Posterior cingulate gyrus (tissue), 11 donors: ENCODE measurements at regions not wholly inside any gene's neighbourhood (a gene's known extent, or its start where the extent isn't known, plus 50 kb on each side); places are given as distances from the start of the nearest gene placed in this dataset.

ENCODE experiments used
- DNase-seq, 10 donors: peaks; one replicate each; pipeline versions ENCODE4 v3.0.0 to v3.0.0-alpha.2; 2020 to 2021; ENCODE audit warnings: mixed read lengths in 3 of 10
- intact Hi-C: fragments of 100-400 bp; cut with DNase I; formaldehyde crosslinking; loops from one replicate; pipeline ENCODE4 v1.15.1; 2023

DNA sequence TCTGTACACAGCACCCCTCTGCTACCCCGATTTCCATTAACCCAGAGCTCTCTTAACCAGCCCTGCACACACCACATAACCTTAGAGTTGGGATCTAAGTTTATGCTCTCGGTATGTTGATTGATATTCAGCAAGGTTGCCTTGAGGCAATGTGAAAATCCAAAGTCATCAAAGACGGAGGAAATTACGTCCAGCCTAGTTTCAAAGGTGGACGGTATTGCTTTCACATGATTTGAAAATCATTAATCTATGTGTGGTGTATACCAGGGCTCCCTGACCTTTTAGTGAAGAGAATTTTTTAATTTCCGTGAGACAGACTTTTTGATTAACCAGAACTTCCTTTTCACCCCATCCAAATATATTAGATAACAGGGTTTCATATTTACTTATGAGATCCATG, 272.5 kb upstream of the LCORL start:
- intact Hi-C loops: no loop called here
- DNase-seq: no peak

DNA sequence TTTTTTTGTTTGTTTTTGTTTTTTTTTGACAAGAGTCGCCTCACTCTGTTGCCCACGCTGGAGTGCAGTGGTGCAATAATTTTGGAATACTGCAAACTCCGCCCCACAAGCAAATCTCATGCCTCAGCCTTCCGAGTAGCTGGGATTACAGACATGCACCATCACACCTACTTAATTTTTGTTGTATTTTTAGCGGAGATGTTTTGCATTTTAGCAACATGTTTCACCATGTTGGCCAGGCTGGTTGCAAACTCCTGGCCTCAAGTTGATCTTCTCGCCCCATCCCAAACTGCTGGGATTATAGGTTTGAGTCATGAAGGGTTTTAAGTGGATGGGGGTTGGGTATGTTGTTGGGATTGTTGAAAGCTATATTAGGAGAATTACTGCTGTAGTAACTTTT, 270.9 kb upstream of the LCORL start:
- intact Hi-C loops: no loop called here
- DNase-seq: no peak

- DNase-seq: no peak
Observed at GRCh38 chr4:18291981-18292380, 270.4 kb upstream of the LCORL start.

DNA sequence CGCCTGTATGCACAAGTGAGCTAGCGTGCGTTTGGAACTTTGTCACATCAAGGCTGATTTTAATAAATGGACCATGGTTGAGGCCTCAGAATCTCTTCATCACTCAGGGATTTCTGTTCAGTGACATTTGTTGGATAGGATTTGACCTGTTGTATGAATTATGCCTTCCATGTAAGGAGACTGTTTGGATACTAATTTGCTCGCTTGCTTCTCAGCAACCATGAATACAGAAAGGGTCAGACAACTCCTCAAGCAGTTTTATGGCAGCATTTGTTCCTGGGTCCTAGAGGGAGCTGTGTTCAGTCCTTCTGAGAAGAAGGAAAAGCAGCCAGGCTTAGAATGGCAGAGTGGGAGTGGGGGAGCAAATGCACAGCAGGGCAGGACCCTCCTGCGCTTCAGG, 269.7 kb upstream of the LCORL start:
- intact Hi-C loops: no loop called here
- DNase-seq: no peak

More at GRCh38 chr4:18291981-18292380, 270.4 kb upstream of the LCORL start:
- intact Hi-C loops: no loop called here

- no peak for DNase-seq
- intact Hi-C loops: no loop called here
Observed at GRCh38 chr4:18285357-18285756, 263.8 kb upstream of the LCORL start.

DNA sequence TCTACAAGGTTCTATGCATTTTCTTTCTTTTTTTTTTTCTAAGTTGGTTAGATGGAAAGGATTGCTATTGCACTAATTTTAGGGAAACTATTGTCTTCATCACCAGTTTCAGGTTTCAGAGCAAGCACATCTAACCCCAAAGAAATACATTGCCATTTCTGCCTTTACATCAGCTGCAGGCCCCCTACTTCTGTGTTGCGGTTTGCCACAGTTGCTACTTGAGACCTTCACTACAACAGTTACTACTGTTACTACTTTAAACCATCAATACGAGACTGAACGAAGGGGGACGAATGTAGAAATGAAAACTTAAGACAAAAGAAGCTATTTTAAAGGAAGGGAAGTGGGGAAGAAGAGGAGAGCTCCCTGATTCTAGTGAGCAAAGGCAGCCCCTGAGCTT, 256.7 kb upstream of the LCORL start:
- no peak for DNase-seq
- intact Hi-C loops: no loop called here

DNA sequence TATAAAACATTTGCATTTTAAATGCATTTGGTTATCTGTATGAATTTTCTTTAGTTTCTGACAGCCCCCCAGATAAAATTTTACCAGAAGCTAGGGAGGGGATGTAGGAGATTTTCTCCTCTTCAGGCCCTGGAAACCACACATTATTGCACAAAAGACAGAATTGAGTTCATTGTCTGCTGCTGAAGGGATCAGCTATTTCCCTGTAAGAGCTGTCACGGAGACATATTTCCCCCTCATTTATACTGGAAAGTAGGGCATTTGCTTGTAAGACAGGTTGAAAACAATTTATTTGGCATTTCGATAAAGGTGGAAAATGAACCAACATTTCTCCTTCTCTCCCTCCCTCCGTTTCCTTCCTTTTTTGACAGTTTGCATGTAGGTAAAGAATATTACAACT, 241.3 kb upstream of the LCORL start:
- intact Hi-C loops: no loop called here
- DNase-seq: no peak

- DNase-seq: no peak
- intact Hi-C loops: no loop called here
Observed at GRCh38 chr4:18252052-18252451, 230.5 kb upstream of the LCORL start.

DNA sequence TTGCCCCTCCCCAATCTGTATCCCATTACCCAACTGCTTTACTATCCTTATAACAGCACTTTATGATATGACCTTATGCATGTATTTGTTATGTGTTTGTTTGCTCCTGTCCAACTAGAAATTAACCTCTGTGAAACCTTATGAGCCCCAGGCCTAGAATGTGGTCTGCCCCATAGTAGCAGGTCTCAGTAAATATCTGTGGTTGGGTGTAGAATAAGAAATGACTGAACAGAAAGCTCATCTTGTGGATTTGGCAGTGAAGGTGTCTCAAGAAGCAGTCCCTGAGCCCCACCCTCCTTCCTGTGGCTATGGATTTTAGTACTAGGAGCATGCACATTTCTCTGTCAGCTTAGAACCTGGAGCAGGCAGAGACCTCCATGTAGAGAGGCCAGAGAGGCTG, 229.0 kb upstream of the LCORL start:
- intact Hi-C loops: no loop called here
- no peak for DNase-seq

- intact Hi-C loops: no loop called here
- DNase-seq: no peak
Observed at GRCh38 chr4:18248611-18249010, 227.1 kb upstream of the LCORL start.

- intact Hi-C loops: no loop called here
- DNase-seq: no peak
Observed at GRCh38 chr4:18247189-18247588, 225.6 kb upstream of the LCORL start.

DNA sequence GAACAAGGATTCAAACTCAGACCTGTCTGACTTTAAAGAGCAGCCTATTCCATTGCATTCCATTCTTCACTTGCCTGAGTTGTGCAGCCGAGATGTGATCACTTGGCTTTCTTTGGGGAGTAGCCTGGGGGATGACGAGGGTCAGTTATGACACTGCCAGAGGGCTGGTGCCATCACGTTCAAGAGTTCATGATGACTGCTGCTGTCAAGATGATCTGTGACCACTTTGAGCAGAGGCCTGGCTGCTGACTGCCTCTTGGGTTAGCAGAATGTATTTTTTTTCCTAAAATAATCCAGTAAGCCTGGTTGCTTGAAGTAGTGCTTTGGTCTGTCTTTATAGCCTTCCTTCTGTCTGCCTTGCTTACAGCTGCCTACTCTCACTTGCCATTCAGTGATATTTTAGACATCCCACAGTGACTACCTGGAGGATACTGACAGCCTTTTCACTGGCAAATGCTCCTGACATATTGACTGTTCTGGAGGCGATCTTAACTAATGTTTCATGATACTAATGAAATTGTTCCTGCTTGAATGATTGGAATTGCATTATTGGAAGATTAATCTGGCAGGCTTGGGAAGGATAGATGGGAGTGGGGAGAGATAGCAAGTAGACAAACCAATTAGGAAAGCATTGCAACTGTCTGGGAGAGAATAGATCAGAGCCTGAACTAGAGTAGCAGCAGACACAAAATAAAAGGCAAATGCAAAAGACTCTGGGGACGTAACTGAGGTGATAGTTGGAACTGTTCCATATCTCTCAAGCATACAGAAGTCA, 221.6 kb upstream of the LCORL start:
- DNase-seq: no peak

DNA sequence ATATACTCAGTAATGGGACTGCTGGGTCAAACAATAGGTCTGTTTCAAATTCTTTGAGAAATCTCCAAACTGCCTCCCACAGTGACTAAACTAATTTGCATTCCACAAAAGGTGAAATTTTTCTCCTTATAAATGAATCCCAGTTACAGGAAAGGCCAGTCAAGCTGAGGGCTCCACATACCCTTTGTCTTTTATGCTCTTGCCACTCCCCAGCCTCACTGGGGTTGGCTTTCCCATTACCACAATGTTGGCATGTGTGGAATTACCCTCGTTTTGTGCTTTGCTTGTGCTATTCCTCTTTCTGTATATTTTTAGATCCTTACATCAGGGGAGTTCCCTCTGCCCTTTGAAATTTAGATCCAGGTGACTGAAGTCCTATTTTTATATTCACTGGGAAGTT, 220.2 kb upstream of the LCORL start:
- intact Hi-C loops: no loop called here
- no peak for DNase-seq

More for the DNA sequence above, 221.6 kb upstream of the LCORL start:
- intact Hi-C loops: no loop called here

DNA sequence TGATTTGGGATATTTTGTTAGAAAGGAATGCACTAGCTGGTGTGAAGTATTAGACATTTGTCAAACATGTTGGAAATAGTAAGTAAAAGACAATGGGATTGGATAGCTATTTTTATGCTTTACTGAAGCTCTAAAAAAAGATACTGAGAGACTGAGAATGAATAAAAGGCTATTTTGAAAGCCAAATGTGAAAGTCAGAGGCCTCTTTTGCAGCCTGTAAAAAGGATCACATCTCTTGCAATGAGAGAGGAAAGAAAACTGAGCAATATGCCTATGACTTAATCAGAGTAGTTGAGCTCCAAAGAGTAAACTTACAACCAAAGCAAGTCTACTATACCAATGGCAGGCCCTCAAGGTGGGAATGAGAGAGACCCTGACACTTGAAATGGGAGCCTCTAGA, 212.6 kb upstream of the LCORL start:
- DNase-seq: no peak
- intact Hi-C loops: no loop called here

DNA sequence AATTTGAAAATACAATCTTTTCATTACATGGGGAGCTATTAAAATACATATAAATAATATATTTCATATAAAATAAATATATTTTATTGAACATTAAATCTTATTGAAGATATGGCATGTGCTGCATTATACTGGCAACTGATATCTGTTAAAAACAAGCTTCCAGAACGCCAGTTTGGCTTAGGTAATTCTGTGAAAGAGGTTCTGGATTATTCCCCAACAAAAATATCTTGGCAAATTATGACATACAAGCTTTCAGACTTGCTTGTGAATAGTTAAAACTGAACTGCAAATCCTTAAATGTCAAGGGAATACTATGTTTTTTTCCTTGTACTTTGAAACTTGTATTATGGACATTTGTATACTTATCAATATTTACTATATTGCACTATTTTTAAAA, 210.2 kb upstream of the LCORL start:
- no peak for DNase-seq
- intact Hi-C loops: no loop called here

DNA sequence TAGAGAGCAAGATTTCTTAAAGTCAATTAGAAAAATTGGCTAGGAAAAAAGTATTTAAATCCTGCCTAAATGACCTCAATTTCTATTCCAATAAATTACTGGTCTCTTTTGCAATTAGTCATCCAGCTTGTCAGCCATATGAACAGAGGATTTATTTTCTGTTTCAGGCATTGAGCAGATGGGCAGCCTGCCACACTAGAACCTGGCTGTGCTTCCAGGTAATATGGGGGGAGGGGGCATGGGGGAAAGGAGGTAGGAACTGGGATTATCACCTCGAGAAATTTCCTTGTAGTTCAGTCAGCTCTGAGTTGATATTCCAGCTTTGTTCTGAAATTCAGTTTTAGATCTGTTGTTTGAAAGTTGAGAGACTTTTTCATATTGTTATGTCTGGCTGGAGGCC, 206.3 kb upstream of the LCORL start:
- DNase-seq: no peak
- intact Hi-C loops: no loop called here

- intact Hi-C loops: no loop called here
Observed at GRCh38 chr4:18214411-18215055, 193.0 kb upstream of the LCORL start.

GRCh38 chr4:18213576-18214198, 192.1 kb upstream of the LCORL start:
- intact Hi-C loops: no loop called here
- DNase-seq: no peak

More at GRCh38 chr4:18214411-18215055, 193.0 kb upstream of the LCORL start:
- no peak for DNase-seq

GRCh38 chr4:18209448-18209847, 187.9 kb upstream of the LCORL start:
- intact Hi-C loops: no loop called here
- no peak for DNase-seq

GRCh38 chr4:18203966-18204365, 182.4 kb upstream of the LCORL start:
- no peak for DNase-seq
- intact Hi-C loops: no loop called here

DNA sequence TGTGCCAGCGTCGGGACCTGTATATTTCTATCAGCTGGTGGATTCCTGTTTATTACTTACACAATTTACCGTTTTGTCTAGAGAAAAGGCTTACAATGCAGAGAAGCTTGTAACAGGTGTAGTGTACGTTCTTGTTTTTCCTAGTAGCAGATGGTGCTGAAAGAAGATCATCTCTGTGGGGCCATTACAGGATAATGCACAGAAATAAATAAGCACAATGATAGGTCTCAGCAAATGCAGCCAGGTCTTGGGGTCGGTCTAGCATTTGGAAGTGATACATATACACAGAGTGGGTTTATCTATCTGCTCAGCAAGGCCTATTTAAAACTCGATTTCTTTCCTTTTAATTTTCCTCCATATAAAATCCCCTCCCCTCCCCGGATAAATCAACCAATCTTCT, 180.9 kb upstream of the LCORL start:
- no peak for DNase-seq
- intact Hi-C loops: no loop called here

GRCh38 chr4:18201885-18202284, 180.3 kb upstream of the LCORL start:
- DNase-seq: no peak
- intact Hi-C loops: no loop called here
